HEK293 (cell line): ENCODE measurements at regions not wholly inside any gene's neighbourhood (a gene's known extent, or its start where the extent isn't known, plus 50 kb on each side); places are given as distances from the start of the nearest gene placed in this dataset.

Source experiments
- CTCF ChIP-seq: fragments of 450-650 bp; formaldehyde crosslinking; IDR thresholded peaks from 2 replicates; pipeline ENCODE4 v1.5.1; 2016; ENCODE audit warnings: missing biosample characterization, missing genetic modification characterization
- SP2 ChIP-seq: fragments of 450-650 bp; formaldehyde crosslinking; IDR thresholded peaks from 2 replicates; pipeline ENCODE4 v1.5.1; 2016; ENCODE audit warnings: missing biosample characterization, missing genetic modification characterization
- ZBTB21 ChIP-seq: fragments of 450-650 bp; formaldehyde crosslinking; IDR thresholded peaks from 2 replicates; pipeline ENCODE4 v1.5.1; 2017; ENCODE audit warnings: missing biosample characterization, missing genetic modification characterization
- ZNF140 ChIP-seq: fragments of 450-650 bp; formaldehyde crosslinking; IDR thresholded peaks from 2 replicates; pipeline ENCODE4 v1.5.1; 2016; ENCODE audit warnings: missing biosample characterization, missing genetic modification characterization
- ZNF169 ChIP-seq: fragments of 450-650 bp; formaldehyde crosslinking; IDR thresholded peaks from 2 replicates; pipeline ENCODE4 v1.5.1; 2016; ENCODE audit warnings: missing biosample characterization, missing genetic modification characterization
- ZNF24 ChIP-seq: fragments of 450-650 bp; formaldehyde crosslinking; IDR thresholded peaks from 2 replicates; pipeline ENCODE4 v1.5.1; 2016; ENCODE audit warnings: missing biosample characterization, missing genetic modification characterization
- ZNF302 ChIP-seq: fragments of 450-650 bp; formaldehyde crosslinking; IDR thresholded peaks from 2 replicates; pipeline ENCODE4 v1.5.1; 2016; ENCODE audit warnings: missing biosample characterization, missing genetic modification characterization, low read depth
- ZNF626 ChIP-seq: fragments of 450-650 bp; sonication (Bioruptor Pico); formaldehyde crosslinking; IDR thresholded peaks from 2 replicates; pipeline ENCODE4 v1.5.1; 2018; ENCODE audit warnings: missing biosample characterization, missing genetic modification characterization, inconsistent platforms
- ZSCAN18 ChIP-seq: fragments of 450-650 bp; formaldehyde crosslinking; IDR thresholded peaks from 2 replicates; pipeline ENCODE4 v1.5.1; 2016; ENCODE audit warnings: missing biosample characterization, missing genetic modification characterization
- TF ChIP-seq, protein P1 (sequence below): fragments of 450-650 bp; formaldehyde crosslinking; IDR thresholded peaks from 2 replicates; pipeline ENCODE4 v1.5.1; 2016; ENCODE audit warnings: missing biosample characterization, missing genetic modification characterization

GRCh38 chr2:58680755-58681310 is 439.7 kb upstream of the FANCL start:
- TF ChIP-seq SP2 (tag by site-specific recombination) (no peak), ZNF169 (tag by site-specific recombination) (no peak), ZBTB21 (tag by site-specific recombination) (no peak), CTCF (no peak), ZNF626 (tag by site-specific recombination) (no peak), ZNF24 (tag by site-specific recombination) (no peak), ZNF140 (tag by site-specific recombination) (no peak), ZNF302 (tag by site-specific recombination) (no peak), ZSCAN18 (no peak)
- TF ChIP-seq, protein P1, sequence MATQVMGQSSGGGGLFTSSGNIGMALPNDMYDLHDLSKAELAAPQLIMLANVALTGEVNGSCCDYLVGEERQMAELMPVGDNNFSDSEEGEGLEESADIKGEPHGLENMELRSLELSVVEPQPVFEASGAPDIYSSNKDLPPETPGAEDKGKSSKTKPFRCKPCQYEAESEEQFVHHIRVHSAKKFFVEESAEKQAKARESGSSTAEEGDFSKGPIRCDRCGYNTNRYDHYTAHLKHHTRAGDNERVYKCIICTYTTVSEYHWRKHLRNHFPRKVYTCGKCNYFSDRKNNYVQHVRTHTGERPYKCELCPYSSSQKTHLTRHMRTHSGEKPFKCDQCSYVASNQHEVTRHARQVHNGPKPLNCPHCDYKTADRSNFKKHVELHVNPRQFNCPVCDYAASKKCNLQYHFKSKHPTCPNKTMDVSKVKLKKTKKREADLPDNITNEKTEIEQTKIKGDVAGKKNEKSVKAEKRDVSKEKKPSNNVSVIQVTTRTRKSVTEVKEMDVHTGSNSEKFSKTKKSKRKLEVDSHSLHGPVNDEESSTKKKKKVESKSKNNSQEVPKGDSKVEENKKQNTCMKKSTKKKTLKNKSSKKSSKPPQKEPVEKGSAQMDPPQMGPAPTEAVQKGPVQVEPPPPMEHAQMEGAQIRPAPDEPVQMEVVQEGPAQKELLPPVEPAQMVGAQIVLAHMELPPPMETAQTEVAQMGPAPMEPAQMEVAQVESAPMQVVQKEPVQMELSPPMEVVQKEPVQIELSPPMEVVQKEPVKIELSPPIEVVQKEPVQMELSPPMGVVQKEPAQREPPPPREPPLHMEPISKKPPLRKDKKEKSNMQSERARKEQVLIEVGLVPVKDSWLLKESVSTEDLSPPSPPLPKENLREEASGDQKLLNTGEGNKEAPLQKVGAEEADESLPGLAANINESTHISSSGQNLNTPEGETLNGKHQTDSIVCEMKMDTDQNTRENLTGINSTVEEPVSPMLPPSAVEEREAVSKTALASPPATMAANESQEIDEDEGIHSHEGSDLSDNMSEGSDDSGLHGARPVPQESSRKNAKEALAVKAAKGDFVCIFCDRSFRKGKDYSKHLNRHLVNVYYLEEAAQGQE (tag by site-specific recombination): no peak
